IPS-18a (cell line): ENCODE measurements at regions not wholly inside any gene's neighbourhood (a gene's known extent, or its start where the extent isn't known, plus 50 kb on each side); places are given as distances from the start of the nearest gene placed in this dataset.

Experiments used
- H3K27ac ChIP-seq: one replicate; pipeline ENCODE4 v1.5.1; 2013; ENCODE audit warnings: low read length
- H3K27me3 ChIP-seq: one replicate; pipeline ENCODE4 v1.6.1; 2013; ENCODE audit warnings: mild to moderate bottlenecking, low read length; ENCODE audit not compliant: control insufficient read depth, insufficient read depth
- H3K36me3 ChIP-seq: one replicate; pipeline ENCODE4 v1.6.1; 2013; ENCODE audit warnings: low read depth, low read length; ENCODE audit not compliant: control insufficient read depth
- H3K4me1 ChIP-seq: one replicate; pipeline ENCODE4 v1.6.1; 2013; ENCODE audit warnings: low read depth, low read length; ENCODE audit not compliant: control insufficient read depth
- H3K4me3 ChIP-seq: one replicate; pipeline ENCODE4 v1.5.1; 2013; ENCODE audit warnings: low read length
- H3K9ac ChIP-seq: one replicate; pipeline ENCODE4 v1.6.1; 2013; ENCODE audit warnings: mild to moderate bottlenecking, low read length, moderate library complexity
- H3K9me3 ChIP-seq: one replicate; pipeline ENCODE4 v1.6.1; 2013; ENCODE audit warnings: low read depth, low read length; ENCODE audit not compliant: control insufficient read depth

- Histone ChIP-seq H3K36me3 (no peaks in the 10 kb centered on the region), H3K4me1 (no peaks in the 10 kb centered on the region), H3K27ac (no peak overlapping the region), H3K27me3 (no peaks in the 10 kb centered on the region), H3K9ac (no peak overlapping the region), H3K4me3 (no peak overlapping the region), H3K9me3 (no peaks in the 10 kb centered on the region)
These were observed 1619.6 kb upstream of the LRRTM3 start for GRCh38 chr10:65306201-65306600.

- H3K36me3 ChIP-seq = no peaks in the 10 kb centered on the region
- no peaks in the 10 kb centered on the region for H3K9me3 ChIP-seq
- H3K9ac ChIP-seq = no peak overlapping the region
- H3K27me3 ChIP-seq = no peaks in the 10 kb centered on the region
- peaks cover 8% of the 10 kb centered on the region for H3K4me1 ChIP-seq
- H3K27ac ChIP-seq = no peak overlapping the region
- no peak overlapping the region for H3K4me3 ChIP-seq
These were observed 1613.0 kb upstream of the LRRTM3 start for GRCh38 chr10:65312876-65313275.

- Histone ChIP-seq H3K4me3 (no peak overlapping the region), H3K9me3 (no peaks in the 10 kb centered on the region)
These were observed 1612.4 kb upstream of the LRRTM3 start for GRCh38 chr10:65313406-65313805.

GRCh38 chr10:65314253-65314652 is 1611.6 kb upstream of the LRRTM3 start:
- Histone ChIP-seq H3K27ac (no peak overlapping the region), H3K27me3 (no peaks in the 10 kb centered on the region), H3K9ac (no peak overlapping the region), H3K36me3 (no peaks in the 10 kb centered on the region), H3K9me3 (no peaks in the 10 kb centered on the region), H3K4me3 (no peak overlapping the region), H3K4me1 (peaks cover 11% of the 10 kb centered on the region)

More at GRCh38 chr10:65313406-65313805, 1612.4 kb upstream of the LRRTM3 start:
- H3K9ac ChIP-seq = no peak overlapping the region
- H3K27ac ChIP-seq = no peak overlapping the region
- no peaks in the 10 kb centered on the region for H3K27me3 ChIP-seq
- H3K4me1 ChIP-seq = peaks cover 8% of the 10 kb centered on the region
- H3K36me3 ChIP-seq = no peaks in the 10 kb centered on the region

GRCh38 chr10:65319493-65319892 is 1606.3 kb upstream of the LRRTM3 start:
- Histone ChIP-seq H3K4me3 (no peak overlapping the region), H3K27me3 (no peaks in the 10 kb centered on the region), H3K9ac (no peak overlapping the region), H3K4me1 (peaks cover 9% of the 10 kb centered on the region), H3K27ac (no peak overlapping the region), H3K9me3 (no peaks in the 10 kb centered on the region), H3K36me3 (no peaks in the 10 kb centered on the region)

- peaks cover 12% of the 10 kb centered on the region for H3K4me1 ChIP-seq
- no peaks in the 10 kb centered on the region for H3K9me3 ChIP-seq
- H3K9ac ChIP-seq = no peak overlapping the region
- H3K27me3 ChIP-seq = no peaks in the 10 kb centered on the region
- H3K4me3 ChIP-seq = no peak overlapping the region
- H3K36me3 ChIP-seq = no peaks in the 10 kb centered on the region
- H3K27ac ChIP-seq = no peak overlapping the region
These were observed 1605.4 kb upstream of the LRRTM3 start for GRCh38 chr10:65320236-65321026.

GRCh38 chr10:65323802-65324201 is 1602.0 kb upstream of the LRRTM3 start:
- no peak overlapping the region for H3K4me3 ChIP-seq
- no peak overlapping the region for H3K27ac ChIP-seq
- no peaks in the 10 kb centered on the region for H3K9me3 ChIP-seq
- no peak overlapping the region for H3K9ac ChIP-seq
- H3K4me1 ChIP-seq = peaks cover 26% of the 10 kb centered on the region
- no peaks in the 10 kb centered on the region for H3K27me3 ChIP-seq
- H3K36me3 ChIP-seq = no peaks in the 10 kb centered on the region

GRCh38 chr10:65325913-65326312 is 1599.9 kb upstream of the LRRTM3 start:
- Histone ChIP-seq H3K4me1 (peaks cover 17% of the 10 kb centered on the region), H3K27me3 (no peaks in the 10 kb centered on the region), H3K27ac (no peak overlapping the region), H3K9ac (no peak overlapping the region), H3K36me3 (no peaks in the 10 kb centered on the region), H3K4me3 (no peak overlapping the region), H3K9me3 (no peaks in the 10 kb centered on the region)

GRCh38 chr10:65328486-65328885 is 1597.3 kb upstream of the LRRTM3 start:
- Histone ChIP-seq H3K27ac (no peak overlapping the region), H3K4me1 (peaks cover 17% of the 10 kb centered on the region), H3K27me3 (no peaks in the 10 kb centered on the region), H3K4me3 (no peak overlapping the region), H3K36me3 (no peaks in the 10 kb centered on the region), H3K9me3 (no peaks in the 10 kb centered on the region), H3K9ac (no peak overlapping the region)

GRCh38 chr10:65335311-65335710 is 1590.5 kb upstream of the LRRTM3 start:
- H3K36me3 ChIP-seq = no peaks in the 10 kb centered on the region
- no peaks in the 10 kb centered on the region for H3K9me3 ChIP-seq
- no peaks in the 10 kb centered on the region for H3K27me3 ChIP-seq
- no peaks in the 10 kb centered on the region for H3K4me1 ChIP-seq
- H3K27ac ChIP-seq = no peak overlapping the region
- no peak overlapping the region for H3K9ac ChIP-seq
- H3K4me3 ChIP-seq = no peak overlapping the region

GRCh38 chr10:65340340-65340739 is 1585.5 kb upstream of the LRRTM3 start:
- Histone ChIP-seq H3K36me3 (no peaks in the 10 kb centered on the region), H3K9ac (no peak overlapping the region), H3K4me3 (no peak overlapping the region), H3K27me3 (no peaks in the 10 kb centered on the region), H3K4me1 (no peaks in the 10 kb centered on the region), H3K27ac (no peak overlapping the region), H3K9me3 (no peaks in the 10 kb centered on the region)

- H3K4me1 ChIP-seq = no peaks in the 10 kb centered on the region
- no peak overlapping the region for H3K27ac ChIP-seq
- no peaks in the 10 kb centered on the region for H3K36me3 ChIP-seq
- no peak overlapping the region for H3K4me3 ChIP-seq
- H3K27me3 ChIP-seq = no peaks in the 10 kb centered on the region
- no peak overlapping the region for H3K9ac ChIP-seq
- H3K9me3 ChIP-seq = no peaks in the 10 kb centered on the region
These were observed 1584.4 kb upstream of the LRRTM3 start for GRCh38 chr10:65341323-65341925.
